Lung (tissue), 11 donors: ENCODE measurements at regions not wholly inside any gene's neighbourhood (a gene's known extent, or its start where the extent isn't known, plus 50 kb on each side); places are given as distances from the start of the nearest gene placed in this dataset.

ENCODE experiments used
- ATAC-seq: fragments of 200-7000 bp; cut with Tn5 transposase; one replicate; pipeline ENCODE4 v1.9.1; 2020; ENCODE audit warnings: moderate number of reproducible peaks; ENCODE audit not compliant: insufficient read depth, low FRiP score
- DNase-seq, 3 donors: peaks; one replicate each; pipeline ENCODE4 v3.0.0-alpha.2; 2013 to 2017
- H3K27ac ChIP-seq, 2 donors: one replicate each; pipeline ENCODE4 v1.5.1; 2013; ENCODE audit warnings: mild to moderate bottlenecking in 2 of 2, moderate library complexity in 2 of 2, control low read depth in 1 of 2, inconsistent platforms in 1 of 2, low read depth in 1 of 2, low read length in 1 of 2
- H3K27me3 ChIP-seq, 3 donors: one replicate each; pipeline ENCODE4 v1.5.1; 2013; ENCODE audit warnings: low read length in 2 of 3; ENCODE audit not compliant: control insufficient read depth in 3 of 3, insufficient read depth in 3 of 3
- H3K36me3 ChIP-seq, 4 donors: one replicate each; pipeline ENCODE4 v1.5.1; 2013; ENCODE audit warnings: low read length in 4 of 4, mild to moderate bottlenecking in 1 of 4, moderate library complexity in 1 of 4; ENCODE audit not compliant: control insufficient read depth in 4 of 4, insufficient read depth in 4 of 4
- H3K4me1 ChIP-seq, 5 donors: one replicate each; pipeline ENCODE4 v1.5.1; 2013; ENCODE audit warnings: low read length in 5 of 5, mild to moderate bottlenecking in 2 of 5, moderate library complexity in 1 of 5; ENCODE audit not compliant: control insufficient read depth in 5 of 5, insufficient read depth in 5 of 5
- H3K4me3 ChIP-seq: one replicate; pipeline ENCODE4 v1.5.1; 2013; ENCODE audit warnings: mild to moderate bottlenecking, control low read depth, moderate library complexity
- H3K9ac ChIP-seq, 2 donors: one replicate each; pipeline ENCODE4 v1.5.1; 2013; ENCODE audit warnings: low read length in 2 of 2, control low read depth in 1 of 2; ENCODE audit not compliant: insufficient read depth in 1 of 2
- H3K9me3 ChIP-seq, 4 donors: one replicate each; pipeline ENCODE4 v1.5.1; 2013; ENCODE audit warnings: low read length in 3 of 4, mild to moderate bottlenecking in 1 of 4, moderate library complexity in 1 of 4; ENCODE audit not compliant: control insufficient read depth in 4 of 4, insufficient read depth in 3 of 4
- CTCF ChIP-seq: IDR thresholded peaks from 2 replicates; pipeline ENCODE4 v1.5.1; 2012; ENCODE audit warnings: mild to moderate bottlenecking; ENCODE audit errors: control extremely low read depth, extremely low read depth
- WGBS, 2 donors: extraction: QIAGEN DNeasy Blood & Tissue Kit; methylation state at CpG; one replicate each; pipeline ENCODE4 v1.1.7; 2013; 5-methylcytosine and 5-hydroxymethylcytosine counted together
- donor health status: control.
- donor health status: control.
- donor health status: Bipolar disorder and iron deficiency.
- donor health status: healthy.
- donor health status: DM: yes; HTN: yes; CAD: no.

- WGBS, 2 donors, result 53% methylated on average over 2 of the region's 2 CpGs
- Histone ChIP-seq H3K9ac (no peak overlapping the region), H3K27me3 (no peaks in the 10 kb centered on the region), H3K27ac (no peak overlapping the region), H3K4me1 (no peaks in the 10 kb centered on the region), H3K9me3 (no peaks in the 10 kb centered on the region), H3K4me3 (no peak overlapping the region), H3K36me3 (no peaks in the 10 kb centered on the region)
- no peak for DNase-seq
- no peak for TF ChIP-seq CTCF
- no peak for ATAC-seq
Observed at GRCh38 chr9:1271367-1271766, 221.2 kb downstream of the DMRT2 start.

- TF ChIP-seq CTCF, result no peak
- Histone ChIP-seq H3K9me3 (no peaks in the 10 kb centered on the region), H3K4me3 (no peak overlapping the region), H3K36me3 (no peaks in the 10 kb centered on the region), H3K9ac (no peak overlapping the region), H3K27ac (no peak overlapping the region), H3K4me1 (no peaks in the 10 kb centered on the region), H3K27me3 (no peaks in the 10 kb centered on the region)
- WGBS, 2 donors, result 73 to 82% methylated on average over 2 of the region's 2 CpGs
- DNase-seq (no peak), ATAC-seq (no peak)
Observed at GRCh38 chr9:1271786-1272185, 221.6 kb downstream of the DMRT2 start.

GRCh38 chr9:1272488-1272887 lies 222.3 kb downstream of the DMRT2 start:
- Histone ChIP-seq H3K36me3 (no peaks in the 10 kb centered on the region), H3K4me1 (no peaks in the 10 kb centered on the region), H3K4me3 (no peak overlapping the region), H3K9me3 (no peaks in the 10 kb centered on the region), H3K9ac (no peak overlapping the region), H3K27me3 (no peaks in the 10 kb centered on the region), H3K27ac (no peak overlapping the region)
- ATAC-seq (no peak), DNase-seq (no peak)
- TF ChIP-seq CTCF, result no peak
- WGBS, 2 donors, result 87 to 88% methylated on average over 3 of the region's 3 CpGs

- DNase-seq (no peak), ATAC-seq (no peak)
- Histone ChIP-seq H3K27ac (no peak overlapping the region), H3K9me3 (no peaks in the 10 kb centered on the region), H3K9ac (no peak overlapping the region), H3K27me3 (no peaks in the 10 kb centered on the region), H3K4me1 (no peaks in the 10 kb centered on the region), H3K4me3 (no peak overlapping the region), H3K36me3 (no peaks in the 10 kb centered on the region)
- 74 to 75% methylated on average over 4 of the region's 4 CpGs for WGBS, 2 donors
- TF ChIP-seq CTCF, result no peak
Observed at GRCh38 chr9:1273859-1274258, 223.7 kb downstream of the DMRT2 start.
